ENCODE measurements at regions not wholly inside any gene's neighbourhood (a gene's known extent, or its start where the extent isn't known, plus 50 kb on each side); places are given as distances from the start of the nearest gene placed in this dataset.

- no peak for DNase-seq (ENCODE audit: extremely low read depth, low read depth, low spot score)
These were observed 82.4 kb upstream of the PDE1C start for GRCh38 chr7:32152576-32152975.

GRCh38 chr7:32150589-32150988 is 80.4 kb upstream of the PDE1C start:
- DNase-seq (ENCODE audit: extremely low read depth, low read depth, low spot score), result no peak

GRCh38 chr7:32150039-32150438 is 79.8 kb upstream of the PDE1C start:
- no peak for DNase-seq (ENCODE audit: extremely low read depth, low read depth, low spot score)

- no peak for DNase-seq (ENCODE audit: extremely low read depth, low read depth, low spot score)
These were observed 77.5 kb upstream of the PDE1C start for GRCh38 chr7:32147546-32148268.

- no peak for DNase-seq (ENCODE audit: extremely low read depth, low read depth, low spot score)
These were observed 75.7 kb upstream of the PDE1C start for GRCh38 chr7:32145911-32146310.

- DNase-seq (ENCODE audit: extremely low read depth, low read depth, low spot score), result no peak
These were observed 74.5 kb upstream of the PDE1C start for GRCh38 chr7:32144676-32145075.

- no peak for DNase-seq (ENCODE audit: extremely low read depth, low read depth, low spot score)
These were observed 73.1 kb upstream of the PDE1C start for GRCh38 chr7:32143301-32143700.

- DNase-seq (ENCODE audit: extremely low read depth, low read depth, low spot score), result no peak
These were observed 72.4 kb upstream of the PDE1C start for GRCh38 chr7:32142649-32143048.

- no peak for DNase-seq (ENCODE audit: extremely low read depth, low read depth, low spot score)
These were observed 70.2 kb upstream of the PDE1C start for GRCh38 chr7:32140210-32140939.

GRCh38 chr7:32137059-32137458 is 66.9 kb upstream of the PDE1C start:
- no peak for DNase-seq (ENCODE audit: extremely low read depth, low read depth, low spot score)

- DNase-seq (ENCODE audit: extremely low read depth, low read depth, low spot score), result no peak
These were observed 60.9 kb upstream of the PDE1C start for GRCh38 chr7:32131091-32131490.

- no peak for DNase-seq (ENCODE audit: extremely low read depth, low read depth, low spot score)
These were observed 56.6 kb upstream of the PDE1C start for GRCh38 chr7:32126843-32127242.

Data from glomerular endothelial cell (primary cell).